Lower leg skin (tissue), 3 donors: ENCODE measurements at regions not wholly inside any gene's neighbourhood (a gene's known extent, or its start where the extent isn't known, plus 50 kb on each side); places are given as distances from the start of the nearest gene placed in this dataset.

Experiments used
- CTCF ChIP-seq, 3 donors: fragments of 450-650 bp; IDR thresholded peaks; one replicate each; pipeline ENCODE4 v1.5.1; 2016; ENCODE audit warnings: antibody characterized with exemption in 3 of 3, mild to moderate bottlenecking in 3 of 3, moderate library complexity in 2 of 3
- POLR2A ChIP-seq, 2 donors: fragments of 450-650 bp; IDR thresholded peaks; one replicate each; pipeline ENCODE4 v1.6.1; 2016 to 2017; ENCODE audit warnings: antibody characterized with exemption in 2 of 2, mild to moderate bottlenecking in 1 of 2, moderate library complexity in 1 of 2

GRCh38 chr5:174531782-174532191, 192.6 kb upstream of the MSX2 start:
- TF ChIP-seq CTCF (IDR thresholded peaks at IDR 0.05): no peak
- no peak for TF ChIP-seq POLR2A (IDR thresholded peaks at IDR 0.05)
